GM12892 (cell line): ENCODE measurements at regions not wholly inside any gene's neighbourhood (a gene's known extent, or its start where the extent isn't known, plus 50 kb on each side); places are given as distances from the start of the nearest gene placed in this dataset.

Experiments
- POLR2A ChIP-seq: IDR thresholded peaks from 2 replicates; pipeline ENCODE4 v1.6.1; 2011; ENCODE audit warnings: low read depth, low read length, control low read depth
- POLR2AphosphoS5 ChIP-seq: IDR thresholded peaks from 2 replicates; pipeline ENCODE4 v1.6.1; 2011; ENCODE audit warnings: low read depth, low read length, control low read depth
- TAF1 ChIP-seq: IDR thresholded peaks from 2 replicates; pipeline ENCODE4 v1.6.1; 2011; ENCODE audit warnings: low read depth, mild to moderate bottlenecking, control low read depth, low read length, borderline replicate concordance

DNA sequence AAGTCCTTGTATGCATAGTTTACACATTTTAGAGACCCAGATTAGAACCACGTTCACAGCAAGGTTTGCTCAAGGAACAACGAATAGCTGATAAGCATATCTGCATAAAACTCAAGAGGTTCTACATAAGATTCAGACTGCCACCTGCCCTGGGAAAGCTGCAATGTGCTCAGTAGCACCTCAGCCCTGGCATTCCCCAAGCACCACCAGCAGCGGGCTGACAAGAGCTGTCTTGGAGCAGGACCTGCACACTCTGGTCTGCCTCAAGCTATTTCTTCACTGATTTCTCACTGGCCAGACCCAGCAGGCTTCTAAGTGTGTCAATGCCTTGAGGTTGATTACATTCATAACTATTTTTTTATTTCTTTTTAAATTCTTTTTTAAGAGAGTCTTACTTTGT is 65.8 kb upstream of the UQCRFS1 start:
- TF ChIP-seq TAF1 (no peak), POLR2A (no peak), POLR2AphosphoS5 (no peak)
